Activated CD8-positive, alpha-beta memory T cell treated with anti-CD3 and anti-CD28 coated beads for 1 hour (primary cell): ENCODE measurements at regions not wholly inside any gene's neighbourhood (a gene's known extent, or its start where the extent isn't known, plus 50 kb on each side); places are given as distances from the start of the nearest gene placed in this dataset.
"Not testable (repeated sequence)": the region's sequence is repeated elsewhere in the genome, so short reads cannot be mapped to it uniquely, and the experiment has no call there.

ENCODE experiments used
- DNase-seq, 2 donors: peaks; one replicate each; pipeline ENCODE4 v3.0.0-alpha.2; 2020; ENCODE audit warnings: low read depth in 1 of 2; ENCODE audit errors: extremely low read depth in 1 of 2

- DNase-seq = no peak
Observed at GRCh38 chr14:37888234-37888633, 292.8 kb downstream of the TTC6 start.

GRCh38 chr14:37889087-37889486 is 293.7 kb downstream of the TTC6 start:
- DNase-seq = no peak

- DNase-seq = no peak
Observed at GRCh38 chr14:37890095-37890494, 294.7 kb downstream of the TTC6 start.

GRCh38 chr14:37891500-37891899 is 296.1 kb downstream of the TTC6 start:
- DNase-seq = not testable (repeated sequence)

DNA sequence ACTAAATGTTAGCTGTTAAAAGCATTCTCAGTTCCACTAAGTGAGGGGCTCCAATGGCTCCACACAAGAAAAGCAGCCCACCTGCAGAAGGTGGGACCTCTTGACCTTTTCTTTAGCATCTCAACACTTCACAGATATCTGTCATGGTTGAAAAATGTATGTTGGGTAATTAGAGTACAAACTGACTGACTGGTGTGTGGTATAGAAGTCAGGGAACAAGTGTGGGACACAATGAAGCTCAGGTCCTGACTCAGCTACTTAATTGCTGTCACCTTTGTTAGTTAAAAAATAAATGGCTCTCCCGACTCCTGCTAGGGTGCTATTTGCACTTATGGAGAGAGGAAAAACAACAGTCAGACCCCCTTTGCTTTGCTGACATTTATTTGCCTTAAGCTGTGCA is 299.0 kb downstream of the TTC6 start:
- no peak for DNase-seq

DNA sequence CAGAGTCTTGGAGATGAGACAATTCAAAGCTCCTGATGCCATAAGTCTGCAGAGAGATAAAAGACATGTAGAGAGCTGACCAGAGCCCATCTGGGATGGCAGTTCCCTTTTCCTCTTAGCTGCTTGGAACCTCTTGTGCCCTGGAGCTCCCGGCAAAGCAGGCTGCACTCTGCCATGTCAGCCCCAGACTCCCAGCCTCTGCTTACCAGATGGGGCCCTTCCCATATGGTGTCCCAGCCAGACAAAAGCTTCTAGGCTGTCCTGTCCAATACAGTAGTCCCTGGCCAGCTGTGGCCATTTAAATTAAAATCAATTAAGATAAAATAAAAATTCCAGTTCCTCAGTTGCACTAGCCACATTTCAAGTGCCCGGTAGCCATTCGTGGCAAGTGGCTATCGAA is 303.9 kb downstream of the TTC6 start:
- no peak for DNase-seq

- DNase-seq = no peak
Observed at GRCh38 chr14:37900561-37900960, 305.1 kb downstream of the TTC6 start.

DNA sequence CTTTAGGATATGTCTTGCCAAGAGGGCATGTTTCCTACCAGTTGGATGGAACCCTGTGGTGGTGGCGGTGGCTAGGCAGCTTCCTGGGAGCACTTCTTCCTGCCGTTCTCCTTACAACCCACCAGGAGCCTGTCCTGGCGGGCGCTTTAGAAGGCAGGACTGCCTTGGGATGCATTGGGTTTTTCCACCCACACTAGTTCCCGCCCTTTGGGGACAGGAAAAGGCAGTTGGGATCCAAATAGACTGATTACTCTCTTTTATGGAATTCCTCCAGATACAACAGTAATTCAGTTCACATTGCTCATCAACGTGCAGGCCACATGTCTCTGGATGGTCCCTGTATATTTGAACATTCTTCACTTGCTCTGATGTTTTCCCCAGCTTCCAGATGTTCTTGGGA is 305.7 kb upstream of the SSTR1 start:
- DNase-seq = no peak

DNA sequence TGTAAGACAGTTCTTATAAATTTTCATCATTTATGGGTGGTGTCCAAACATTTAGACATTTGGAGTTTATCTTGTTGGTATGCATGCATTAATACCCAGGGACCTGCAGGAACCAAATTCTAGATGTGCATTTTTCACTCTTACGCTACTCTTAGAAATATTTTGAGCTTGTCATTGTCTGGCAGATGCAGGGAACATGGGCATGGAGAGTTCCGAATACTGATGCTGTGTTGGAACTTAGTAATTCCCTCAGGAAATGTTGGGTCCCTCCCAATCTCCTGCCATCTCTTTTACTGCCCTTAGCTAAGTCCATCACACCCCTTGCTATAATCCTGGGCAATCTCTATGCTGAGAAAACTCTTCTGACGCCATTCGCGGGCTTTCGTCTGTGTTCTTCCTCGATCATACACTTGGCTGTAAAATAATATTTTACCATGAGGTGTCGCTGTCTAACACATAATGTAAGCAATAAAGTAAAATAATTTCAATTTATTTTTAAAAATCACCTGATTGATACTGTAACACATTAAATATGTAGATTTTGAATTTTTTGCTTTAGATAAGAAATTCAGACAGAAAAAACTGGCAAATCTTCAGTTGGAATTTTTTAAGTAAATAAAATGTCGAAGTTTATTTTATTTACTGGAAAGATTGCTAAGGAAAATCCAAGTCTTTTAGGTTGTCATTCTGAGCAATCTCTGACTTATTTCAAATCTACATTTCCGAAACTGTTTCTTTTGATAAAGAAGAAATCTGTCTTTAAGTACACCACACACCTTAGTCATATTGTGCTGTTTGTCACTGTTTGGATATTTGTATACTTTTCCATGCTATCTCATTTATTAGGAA is 304.1 kb upstream of the SSTR1 start:
- no peak for DNase-seq

DNA sequence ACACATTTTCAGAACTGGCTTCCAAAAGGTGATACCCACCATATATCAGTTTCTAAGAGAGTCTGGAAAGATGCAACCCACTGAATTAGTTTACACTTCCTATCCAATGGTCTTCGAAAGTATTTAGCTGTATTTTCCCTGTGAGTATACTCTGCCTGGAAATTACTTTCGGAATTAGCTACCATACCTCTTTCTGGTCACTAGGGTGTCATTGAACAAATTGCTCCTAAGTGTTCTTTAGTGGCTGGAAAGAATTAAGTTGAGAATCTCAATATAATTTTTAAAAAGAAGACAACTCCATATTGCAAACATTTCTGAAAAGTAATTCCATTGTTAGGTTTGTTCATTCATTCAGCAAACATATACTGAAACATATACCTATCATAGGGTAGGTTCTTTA is 283.1 kb upstream of the SSTR1 start:
- DNase-seq = no peak

DNA sequence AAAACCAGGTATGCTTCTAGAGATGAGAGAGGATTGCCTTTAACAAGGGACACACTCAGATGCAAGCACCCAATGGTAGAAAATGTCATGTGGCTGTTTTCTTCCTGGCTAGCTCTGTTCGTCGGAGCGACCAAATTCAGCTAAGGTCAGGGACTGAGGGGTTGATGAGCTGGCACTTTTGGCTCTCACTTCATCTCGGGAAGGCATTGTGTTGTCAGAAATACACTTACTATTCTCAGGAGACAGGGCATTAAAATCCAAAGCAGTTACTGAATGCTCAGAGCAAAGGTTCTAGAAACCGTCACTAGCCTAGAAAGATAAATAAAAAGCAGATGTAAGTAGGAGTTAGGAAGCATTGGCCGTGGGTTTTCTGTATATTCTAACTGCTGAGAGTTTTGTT is 275.7 kb upstream of the SSTR1 start:
- DNase-seq = no peak

DNA sequence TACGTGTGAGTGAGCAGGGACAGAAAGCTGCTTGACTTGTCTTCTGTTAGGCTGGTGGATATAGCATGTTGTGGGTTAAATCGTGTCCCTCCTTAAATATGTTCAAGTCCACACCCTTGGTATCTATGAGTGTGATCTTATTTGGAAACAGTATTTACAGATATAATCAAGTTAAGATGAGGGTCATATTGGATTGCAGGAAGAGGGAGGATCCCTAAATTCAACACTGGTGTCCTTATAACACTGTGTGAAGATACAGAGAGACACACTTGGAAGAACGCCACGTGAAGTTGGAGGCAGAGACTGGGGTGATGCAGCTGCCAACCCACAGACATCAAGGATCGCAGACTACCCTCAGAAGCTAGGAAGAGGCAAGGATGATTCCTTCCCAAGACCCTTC is 275.2 kb upstream of the SSTR1 start:
- no peak for DNase-seq

DNA sequence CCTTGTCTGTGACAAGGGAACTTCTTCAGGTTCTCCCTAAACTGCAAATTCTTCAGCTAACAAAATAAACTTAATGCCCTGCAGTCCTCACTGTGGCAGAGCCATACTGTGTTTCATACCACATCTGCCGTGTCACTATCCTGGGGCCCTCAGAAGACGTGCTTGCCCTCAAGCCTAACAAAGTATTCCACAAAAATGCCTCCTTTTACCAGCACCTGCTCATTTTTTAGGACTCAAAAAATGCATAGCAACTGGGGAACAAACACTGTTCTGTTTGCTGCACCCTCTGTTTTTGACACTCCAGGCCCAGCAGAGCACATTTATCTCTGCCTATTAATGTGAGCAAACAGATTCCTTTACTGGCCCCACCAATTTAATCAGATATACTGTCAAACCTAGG is 270.7 kb upstream of the SSTR1 start:
- no peak for DNase-seq

- DNase-seq = no peak
Observed at GRCh38 chr14:37939442-37940028, 268.2 kb upstream of the SSTR1 start.

DNA sequence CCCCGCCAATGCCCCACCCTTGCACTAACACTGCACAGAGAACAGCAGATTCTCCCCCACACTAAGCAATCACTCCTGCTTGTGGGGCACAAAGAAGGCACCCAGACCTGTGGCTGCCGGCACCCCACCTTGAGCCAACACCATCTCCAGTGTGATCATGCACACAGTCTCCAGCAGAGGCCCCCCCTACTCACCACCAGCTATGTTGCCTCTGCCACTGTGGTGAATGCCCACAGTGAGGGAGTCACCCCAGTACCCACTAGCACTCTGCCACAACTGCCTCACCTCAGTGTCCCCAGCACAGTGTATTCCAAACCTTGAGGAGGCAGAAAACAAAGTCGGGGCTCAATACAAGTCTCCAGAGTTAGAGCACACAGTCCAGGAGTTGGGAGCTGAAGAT is 261.7 kb upstream of the SSTR1 start:
- DNase-seq = no peak

GRCh38 chr14:37946819-37947218 is 260.9 kb upstream of the SSTR1 start:
- DNase-seq = no peak

DNA sequence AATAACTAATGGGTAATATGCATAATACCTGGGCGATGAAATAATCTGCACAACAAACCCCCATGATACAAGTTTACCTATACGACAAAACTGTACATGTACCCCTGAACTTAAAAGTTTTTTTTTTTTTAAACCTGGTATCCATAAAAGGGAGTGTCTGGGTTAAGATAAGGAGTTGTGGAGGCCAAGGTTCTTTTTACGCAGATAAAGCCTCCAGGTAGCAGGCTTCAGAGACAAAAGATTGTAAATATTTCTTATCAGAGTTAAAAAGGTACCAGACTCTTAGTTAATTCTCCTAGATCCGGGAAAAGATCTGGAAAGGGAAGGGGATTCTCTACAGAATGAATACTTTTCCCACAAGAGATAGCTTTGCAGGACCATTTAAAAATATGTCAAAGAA is 259.4 kb upstream of the SSTR1 start:
- DNase-seq = no peak

GRCh38 chr14:37968664-37969240 is 239.0 kb upstream of the SSTR1 start:
- no peak for DNase-seq

- DNase-seq = no peak
Observed at GRCh38 chr14:37969511-37969979, 238.2 kb upstream of the SSTR1 start.

- DNase-seq = no peak
Observed at GRCh38 chr14:37970696-37971095, 237.0 kb upstream of the SSTR1 start.

GRCh38 chr14:37972941-37973887 is 234.5 kb upstream of the SSTR1 start:
- DNase-seq = no peak
